Middle frontal gyrus (tissue), 1 donor: ENCODE measurements at regions not wholly inside any gene's neighbourhood (a gene's known extent, or its start where the extent isn't known, plus 50 kb on each side); places are given as distances from the start of the nearest gene placed in this dataset.

Source experiments
- DNase-seq: peaks from one replicate; pipeline ENCODE4 v3.0.0-alpha.2; 2015; ENCODE audit warnings: low spot score; ENCODE audit errors: extremely low spot score

- DNase-seq: no peak
Measured at GRCh38 chr6:88558981-88559380, 392.8 kb upstream of the CNR1 start.

GRCh38 chr6:88556663-88557062 lies 390.5 kb upstream of the CNR1 start:
- no peak for DNase-seq

GRCh38 chr6:88548891-88549505 lies 382.9 kb upstream of the CNR1 start:
- DNase-seq: no peak

- no peak for DNase-seq
Measured at GRCh38 chr6:88547768-88548167, 381.6 kb upstream of the CNR1 start.

GRCh38 chr6:88545991-88546390 lies 379.8 kb upstream of the CNR1 start:
- DNase-seq: no peak

GRCh38 chr6:88544986-88545612 lies 379.0 kb upstream of the CNR1 start:
- DNase-seq: no peak

- DNase-seq: no peak
Measured at GRCh38 chr6:88539295-88539764, 373.2 kb upstream of the CNR1 start.

- no peak for DNase-seq
Measured at GRCh38 chr6:88538840-88539239, 372.7 kb upstream of the CNR1 start.

- no peak for DNase-seq
Measured at GRCh38 chr6:88538130-88538706, 372.1 kb upstream of the CNR1 start.

GRCh38 chr6:88536071-88536625 lies 370.0 kb upstream of the CNR1 start:
- no peak for DNase-seq

GRCh38 chr6:88535306-88535705 lies 369.2 kb upstream of the CNR1 start:
- no peak for DNase-seq

- no peak for DNase-seq
Measured at GRCh38 chr6:88532241-88532860, 366.2 kb upstream of the CNR1 start.

- no peak for DNase-seq
Measured at GRCh38 chr6:88529726-88530125, 363.6 kb upstream of the CNR1 start.

GRCh38 chr6:88520445-88520844 lies 354.3 kb upstream of the CNR1 start:
- DNase-seq: no peak

- DNase-seq: no peak
Measured at GRCh38 chr6:88520017-88520338, 353.8 kb upstream of the CNR1 start.

- no peak for DNase-seq
Measured at GRCh38 chr6:88519301-88520016, 353.3 kb upstream of the CNR1 start.

GRCh38 chr6:88517737-88518136 lies 351.6 kb upstream of the CNR1 start:
- DNase-seq: no peak

GRCh38 chr6:88513920-88514319 lies 347.8 kb upstream of the CNR1 start:
- no peak for DNase-seq

GRCh38 chr6:88513471-88513870 lies 347.3 kb upstream of the CNR1 start:
- no peak for DNase-seq

GRCh38 chr6:88512951-88513350 lies 346.8 kb upstream of the CNR1 start:
- DNase-seq: no peak

GRCh38 chr6:88502391-88502790 lies 336.2 kb upstream of the CNR1 start:
- no peak for DNase-seq
